ENCODE measurements at regions not wholly inside any gene's neighbourhood (a gene's known extent, or its start where the extent isn't known, plus 50 kb on each side); places are given as distances from the start of the nearest gene placed in this dataset.

- no peaks in the 10 kb centered on the region for H3K36me3 ChIP-seq (replicated peaks)
- TF ChIP-seq CTCF (IDR thresholded peaks at IDR 0.05; ENCODE audit: low read depth, low read length, missing control alignments): no peak
- no peak overlapping the region for H3K4me3 ChIP-seq (ENCODE audit: low read depth, low read length)
- H3K27me3 ChIP-seq (replicated peaks): no peaks in the 10 kb centered on the region
- H3K27ac ChIP-seq: no peak overlapping the region
- in situ Hi-C loops (cut with HindIII; ENCODE audit: low pct_ligation_motif_present, low sequenced_read_pairs): no loop called here
- no peak for DNase-seq
Observed at GRCh38 chr20:12870588-12870987, 138.2 kb upstream of the SPTLC3 start.

- H3K27ac ChIP-seq: no peak overlapping the region
- in situ Hi-C loops (cut with HindIII; ENCODE audit: low pct_ligation_motif_present, low sequenced_read_pairs): no loop called here
- no peaks in the 10 kb centered on the region for H3K36me3 ChIP-seq (replicated peaks)
- no peak for DNase-seq
- H3K4me3 ChIP-seq (ENCODE audit: low read depth, low read length): no peak overlapping the region
- TF ChIP-seq CTCF (IDR thresholded peaks at IDR 0.05; ENCODE audit: low read depth, low read length, missing control alignments): no peak
- H3K27me3 ChIP-seq (replicated peaks): no peaks in the 10 kb centered on the region
Observed at GRCh38 chr20:12874933-12875332, 133.8 kb upstream of the SPTLC3 start.

GRCh38 chr20:12875510-12875909 lies 133.3 kb upstream of the SPTLC3 start:
- in situ Hi-C loops (cut with HindIII; ENCODE audit: low pct_ligation_motif_present, low sequenced_read_pairs): no loop called here
- Histone ChIP-seq H3K27me3 (replicated peaks) (no peaks in the 10 kb centered on the region), H3K27ac (no peak overlapping the region), H3K36me3 (replicated peaks) (no peaks in the 10 kb centered on the region), H3K4me3 (ENCODE audit: low read depth, low read length) (no peak overlapping the region)
- TF ChIP-seq CTCF (IDR thresholded peaks at IDR 0.05; ENCODE audit: low read depth, low read length, missing control alignments): no peak
- no peak for DNase-seq

GRCh38 chr20:12882832-12883506 lies 125.8 kb upstream of the SPTLC3 start:
- Histone ChIP-seq H3K4me3 (ENCODE audit: low read depth, low read length) (no peak overlapping the region), H3K27me3 (replicated peaks) (no peaks in the 10 kb centered on the region), H3K36me3 (replicated peaks) (no peaks in the 10 kb centered on the region), H3K27ac (no peak overlapping the region)
- no peak for TF ChIP-seq CTCF (IDR thresholded peaks at IDR 0.05; ENCODE audit: low read depth, low read length, missing control alignments)
- in situ Hi-C loops (cut with HindIII; ENCODE audit: low pct_ligation_motif_present, low sequenced_read_pairs): no loop called here
- peak; percentile 3 for DNase-seq

GRCh38 chr20:12883507-12883885 lies 125.3 kb upstream of the SPTLC3 start:
- Histone ChIP-seq H3K36me3 (replicated peaks) (no peaks in the 10 kb centered on the region), H3K27ac (no peak overlapping the region), H3K4me3 (ENCODE audit: low read depth, low read length) (no peak overlapping the region), H3K27me3 (replicated peaks) (no peaks in the 10 kb centered on the region)
- no peak for TF ChIP-seq CTCF (IDR thresholded peaks at IDR 0.05; ENCODE audit: low read depth, low read length, missing control alignments)
- in situ Hi-C loops (cut with HindIII; ENCODE audit: low pct_ligation_motif_present, low sequenced_read_pairs): no loop called here
- DNase-seq: no peak

Data from brain microvascular endothelial cell (primary cell).